Testis (tissue), 2 donors: ENCODE measurements at regions not wholly inside any gene's neighbourhood (a gene's known extent, or its start where the extent isn't known, plus 50 kb on each side); places are given as distances from the start of the nearest gene placed in this dataset.

Experiments used
- DNase-seq: peaks from one replicate; pipeline ENCODE4 v3.0.0-alpha.2; 2019
- H3K27ac ChIP-seq, 2 donors: fragments of 200-600 bp; sonication (generic); one replicate each; pipeline ENCODE4 v1.5.1; 2019
- H3K27me3 ChIP-seq: fragments of 200-600 bp; sonication (generic); one replicate; pipeline ENCODE4 v1.5.1; 2019
- H3K36me3 ChIP-seq: fragments of 200-600 bp; sonication (generic); one replicate; pipeline ENCODE4 v1.5.1; 2017; ENCODE audit warnings: low read depth; ENCODE audit errors: missing control alignments
- H3K4me1 ChIP-seq: fragments of 200-600 bp; sonication (generic); one replicate; pipeline ENCODE4 v1.5.1; 2019
- H3K4me3 ChIP-seq, 2 donors: fragments of 200-600 bp; sonication (generic); one replicate each; pipeline ENCODE4 v1.5.1; 2017 to 2019
- H3K9me3 ChIP-seq: fragments of 200-600 bp; sonication (generic); one replicate; pipeline ENCODE4 v1.5.1; 2017
- POLR2A ChIP-seq: fragments of 450-650 bp; IDR thresholded peaks from one replicate; pipeline ENCODE4 v1.6.1; 2017; ENCODE audit warnings: antibody characterized with exemption, mild to moderate bottlenecking, moderate library complexity
- WGBS, 2 donors: methylation state at CpG; one replicate each; pipeline ENCODE4 v1.1.5; 2018; 5-methylcytosine and 5-hydroxymethylcytosine counted together
- intact Hi-C: fragments of 100-400 bp; cut with DNase I; formaldehyde crosslinking; loops from one replicate; pipeline ENCODE4 v1.15.1; 2023; ENCODE audit warnings: low total_unique reads
- TF ChIP-seq, protein P1 (sequence below), 3 experiments: fragments of 450-650 bp in 2 of 3; fragments of 200-600 bp in 1 of 3; sonication (generic) in 1 of 3; IDR thresholded peaks; one replicate each; pipeline ENCODE4 v1.5.1; 2016 to 2019; ENCODE audit warnings: antibody characterized with exemption in 3 of 3, mild to moderate bottlenecking in 2 of 3, moderate library complexity in 1 of 3

- TF ChIP-seq POLR2A, result no peak
- TF ChIP-seq, protein P1, sequence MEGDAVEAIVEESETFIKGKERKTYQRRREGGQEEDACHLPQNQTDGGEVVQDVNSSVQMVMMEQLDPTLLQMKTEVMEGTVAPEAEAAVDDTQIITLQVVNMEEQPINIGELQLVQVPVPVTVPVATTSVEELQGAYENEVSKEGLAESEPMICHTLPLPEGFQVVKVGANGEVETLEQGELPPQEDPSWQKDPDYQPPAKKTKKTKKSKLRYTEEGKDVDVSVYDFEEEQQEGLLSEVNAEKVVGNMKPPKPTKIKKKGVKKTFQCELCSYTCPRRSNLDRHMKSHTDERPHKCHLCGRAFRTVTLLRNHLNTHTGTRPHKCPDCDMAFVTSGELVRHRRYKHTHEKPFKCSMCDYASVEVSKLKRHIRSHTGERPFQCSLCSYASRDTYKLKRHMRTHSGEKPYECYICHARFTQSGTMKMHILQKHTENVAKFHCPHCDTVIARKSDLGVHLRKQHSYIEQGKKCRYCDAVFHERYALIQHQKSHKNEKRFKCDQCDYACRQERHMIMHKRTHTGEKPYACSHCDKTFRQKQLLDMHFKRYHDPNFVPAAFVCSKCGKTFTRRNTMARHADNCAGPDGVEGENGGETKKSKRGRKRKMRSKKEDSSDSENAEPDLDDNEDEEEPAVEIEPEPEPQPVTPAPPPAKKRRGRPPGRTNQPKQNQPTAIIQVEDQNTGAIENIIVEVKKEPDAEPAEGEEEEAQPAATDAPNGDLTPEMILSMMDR (IDR thresholded peaks at IDR 0.05), result no peak
- WGBS, 2 donors, result 80 to 87% methylated on average over 8 of the region's 8 CpGs
- intact Hi-C loops, result no loop called here
- Histone ChIP-seq H3K27me3 (no peaks in the 10 kb centered on the region), H3K9me3 (no peaks in the 10 kb centered on the region), H3K36me3 (no peaks in the 10 kb centered on the region), H3K27ac (no peak overlapping the region), H3K4me3 (no peak overlapping the region), H3K4me1 (no peaks in the 10 kb centered on the region)
- DNase-seq, result peak; percentile 5
Observed at GRCh38 chr2:240225660-240226475, 85.4 kb upstream of the OTOS start.

DNA sequence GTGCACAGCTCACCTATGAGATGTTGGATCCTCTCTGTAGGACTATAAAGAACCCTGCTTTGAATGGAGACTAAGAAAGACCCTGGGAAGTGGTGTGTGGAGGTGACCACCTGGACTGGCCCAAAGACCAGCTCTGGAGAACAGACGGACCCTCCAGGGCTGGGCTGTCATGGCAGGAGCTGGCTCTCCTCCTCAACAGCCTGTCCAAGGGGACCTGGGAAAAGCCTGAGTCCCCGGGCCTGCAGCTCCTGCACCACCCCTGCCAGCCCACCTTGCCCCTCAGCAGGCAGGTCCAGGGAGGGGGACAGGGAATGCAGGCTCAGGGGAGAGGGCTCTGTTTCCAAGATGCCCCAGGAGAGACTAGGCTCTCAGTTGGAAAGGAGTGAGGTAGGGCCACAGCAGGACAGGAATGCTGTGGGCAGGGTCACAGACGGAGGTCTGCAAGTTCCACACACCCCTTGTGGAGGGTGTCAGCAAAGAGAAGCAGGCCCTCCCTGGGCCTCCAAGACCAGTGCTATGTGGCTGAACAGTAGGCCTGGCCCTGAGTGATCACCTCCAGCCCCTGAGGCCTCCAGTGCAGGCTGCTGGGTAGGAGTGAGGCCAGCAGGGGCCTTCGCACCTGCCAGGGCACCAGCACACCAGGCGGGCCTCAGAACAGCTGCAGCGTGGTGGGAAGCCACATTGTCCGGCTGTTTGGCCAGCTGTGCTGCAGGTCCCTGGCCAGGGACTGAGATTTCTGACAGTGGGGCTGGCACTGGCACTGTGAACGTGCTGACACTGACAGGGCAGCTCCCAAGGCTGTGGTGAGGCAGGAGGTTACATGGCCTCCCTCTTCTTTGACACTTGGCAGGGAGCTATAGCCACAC, 86.4 kb upstream of the OTOS start:
- no peak overlapping the region for H3K27ac ChIP-seq
- TF ChIP-seq, protein P1 (IDR thresholded peaks at IDR 0.05), result no peak
- TF ChIP-seq POLR2A, result no peak
- no peaks in the 10 kb centered on the region for H3K9me3 ChIP-seq
- peak; percentile 13 for DNase-seq
- H3K4me3 ChIP-seq, result no peak overlapping the region
- no peaks in the 10 kb centered on the region for H3K27me3 ChIP-seq
- 87 to 90% methylated on average over 5 to 8 of the region's 8 CpGs for WGBS, 2 donors
- intact Hi-C loops, result no loop called here
- H3K4me1 ChIP-seq, result no peaks in the 10 kb centered on the region
- H3K36me3 ChIP-seq, result no peaks in the 10 kb centered on the region

DNA sequence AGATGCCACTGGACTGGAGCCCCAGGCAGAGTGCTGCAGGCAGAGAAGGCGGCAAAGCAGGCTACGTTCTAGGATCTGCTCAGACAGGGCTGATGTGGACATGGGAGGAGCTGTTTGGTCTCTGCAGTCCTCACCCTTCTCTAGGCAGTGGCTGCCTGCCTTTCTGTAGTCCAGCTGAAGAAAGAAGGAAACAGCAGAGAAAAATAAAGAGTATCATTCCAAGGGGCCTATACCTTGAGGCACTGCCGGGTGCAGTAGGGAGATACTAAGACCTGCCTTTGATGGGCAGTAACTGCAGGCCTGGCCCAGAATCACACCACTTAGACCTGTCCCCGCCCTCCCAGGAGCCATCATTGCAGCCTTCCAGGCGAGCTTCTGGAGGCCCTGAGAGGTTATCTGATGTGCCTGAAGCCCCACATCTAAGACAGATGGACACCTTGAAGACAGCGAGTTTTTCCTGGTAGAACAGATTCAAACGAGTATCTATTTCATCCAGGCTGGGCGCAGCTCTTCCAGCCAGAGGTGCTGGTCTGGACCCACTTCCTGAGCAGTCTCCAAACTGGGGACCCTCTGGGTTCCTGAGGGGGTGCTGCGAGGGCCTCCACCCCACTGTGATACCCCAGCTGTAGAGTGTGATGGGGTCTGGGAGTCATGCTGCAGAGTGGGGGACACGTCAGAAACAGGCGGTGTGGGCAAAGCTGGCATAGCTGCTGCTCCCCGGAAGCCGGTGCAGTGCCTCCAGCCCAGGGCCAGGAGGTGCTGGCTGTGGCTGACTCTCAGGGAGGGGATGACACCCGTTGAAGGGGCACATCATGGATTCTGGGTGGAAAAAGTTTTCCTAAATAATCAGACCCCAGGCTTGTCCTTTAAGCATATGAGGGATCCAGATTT, 87.3 kb upstream of the OTOS start:
- no peaks in the 10 kb centered on the region for H3K27me3 ChIP-seq
- no peak overlapping the region for H3K4me3 ChIP-seq
- TF ChIP-seq, protein P1 (IDR thresholded peaks at IDR 0.05), result no peak
- no peak for TF ChIP-seq POLR2A
- H3K9me3 ChIP-seq, result no peaks in the 10 kb centered on the region
- peak; percentile 3 for DNase-seq
- intact Hi-C loops, result no loop called here
- H3K4me1 ChIP-seq, result no peaks in the 10 kb centered on the region
- no peaks in the 10 kb centered on the region for H3K36me3 ChIP-seq
- 92 to 93% methylated on average over 10 to 14 of the region's 14 CpGs for WGBS, 2 donors
- no peak overlapping the region for H3K27ac ChIP-seq

- Histone ChIP-seq H3K27ac (no peak overlapping the region), H3K36me3 (no peaks in the 10 kb centered on the region), H3K9me3 (no peaks in the 10 kb centered on the region), H3K27me3 (no peaks in the 10 kb centered on the region), H3K4me3 (no peak overlapping the region), H3K4me1 (no peaks in the 10 kb centered on the region)
- WGBS, 2 donors, result 97 to 100% methylated on average over 1 of the region's 1 CpG
- intact Hi-C loops, result no loop called here
- DNase-seq, result no peak
- no peak for TF ChIP-seq POLR2A
- TF ChIP-seq, protein P1 (IDR thresholded peaks at IDR 0.05), result no peak
Observed at GRCh38 chr2:240229005-240229404, 88.5 kb upstream of the OTOS start.
